ENCODE measurements at regions not wholly inside any gene's neighbourhood (a gene's known extent, or its start where the extent isn't known, plus 50 kb on each side); places are given as distances from the start of the nearest gene placed in this dataset.

DNA sequence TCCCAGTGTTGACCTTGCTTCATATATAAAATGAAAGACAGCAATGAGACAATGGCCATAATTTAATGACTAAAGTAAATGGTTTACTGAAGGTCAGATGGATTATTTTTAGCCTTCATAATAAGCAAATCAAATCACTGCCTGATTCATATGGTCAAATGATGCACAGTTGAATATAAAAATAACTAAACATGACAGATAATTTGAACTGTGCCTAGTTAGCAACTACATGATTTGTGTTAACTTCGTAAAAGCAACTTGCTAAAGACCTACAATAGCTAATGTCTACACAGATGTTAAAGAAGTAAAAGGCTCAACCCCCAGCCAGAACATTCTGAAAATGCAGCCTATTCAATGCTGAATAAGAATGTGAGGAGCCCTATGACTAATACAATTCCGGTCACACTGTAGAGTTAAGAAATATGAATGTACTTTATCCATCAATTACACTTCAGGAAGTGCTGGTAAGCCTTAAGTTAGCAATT lies 590.8 kb upstream of the CDH2 start:
- H3K4me3 ChIP-seq (replicated peaks; ENCODE audit: low read depth, low read length): no peak overlapping the region
- TF ChIP-seq CTCF (IDR thresholded peaks at IDR 0.05; ENCODE audit: insufficient read depth, low read length, poor library complexity, severe bottlenecking): no peak
- DNase-seq (ENCODE audit: extremely low read depth, insufficient read length): no peak
- no peaks in the 10 kb centered on the region for H3K36me3 ChIP-seq (ENCODE audit: control insufficient read depth, insufficient read depth, low read length)
- H3K27me3 ChIP-seq (replicated peaks; ENCODE audit: control insufficient read depth, insufficient read depth, low read length): no peaks in the 10 kb centered on the region

DNA sequence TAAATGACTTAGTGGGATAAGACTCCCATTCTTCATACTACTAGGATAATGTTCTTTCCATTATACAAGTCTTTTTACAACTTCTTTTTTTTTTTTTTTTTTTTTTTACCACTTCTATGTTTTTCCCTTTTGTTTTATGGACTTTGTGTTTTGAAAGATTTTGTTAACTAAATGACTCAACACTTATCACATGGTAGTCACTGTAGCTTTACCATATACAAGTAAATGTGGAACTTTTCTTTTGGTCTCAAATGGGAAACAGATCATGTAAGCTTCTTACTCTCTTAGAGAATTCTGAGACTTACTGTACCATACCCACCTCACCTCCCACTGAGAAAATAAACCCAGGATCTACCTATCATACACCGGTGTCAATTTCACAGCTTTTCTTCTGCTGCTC lies 590.3 kb upstream of the CDH2 start:
- TF ChIP-seq CTCF (IDR thresholded peaks at IDR 0.05; ENCODE audit: insufficient read depth, low read length, poor library complexity, severe bottlenecking): no peak
- H3K36me3 ChIP-seq (ENCODE audit: control insufficient read depth, insufficient read depth, low read length): no peaks in the 10 kb centered on the region
- H3K27me3 ChIP-seq (replicated peaks; ENCODE audit: control insufficient read depth, insufficient read depth, low read length): no peaks in the 10 kb centered on the region
- no peak for DNase-seq (ENCODE audit: extremely low read depth, insufficient read length)
- no peak overlapping the region for H3K4me3 ChIP-seq (replicated peaks; ENCODE audit: low read depth, low read length)

GRCh38 chr18:28766721-28767120 lies 589.8 kb upstream of the CDH2 start:
- Histone ChIP-seq H3K27me3 (replicated peaks; ENCODE audit: control insufficient read depth, insufficient read depth, low read length) (no peaks in the 10 kb centered on the region), H3K36me3 (ENCODE audit: control insufficient read depth, insufficient read depth, low read length) (no peaks in the 10 kb centered on the region), H3K4me3 (replicated peaks; ENCODE audit: low read depth, low read length) (no peak overlapping the region)
- TF ChIP-seq CTCF (IDR thresholded peaks at IDR 0.05; ENCODE audit: insufficient read depth, low read length, poor library complexity, severe bottlenecking): no peak
- no peak for DNase-seq (ENCODE audit: extremely low read depth, insufficient read length)

GRCh38 chr18:28766027-28766426 lies 589.1 kb upstream of the CDH2 start:
- H3K27me3 ChIP-seq (replicated peaks; ENCODE audit: control insufficient read depth, insufficient read depth, low read length): no peaks in the 10 kb centered on the region
- TF ChIP-seq CTCF (IDR thresholded peaks at IDR 0.05; ENCODE audit: insufficient read depth, low read length, poor library complexity, severe bottlenecking): no peak
- no peak overlapping the region for H3K4me3 ChIP-seq (replicated peaks; ENCODE audit: low read depth, low read length)
- DNase-seq (ENCODE audit: extremely low read depth, insufficient read length): no peak
- H3K36me3 ChIP-seq (ENCODE audit: control insufficient read depth, insufficient read depth, low read length): no peaks in the 10 kb centered on the region

GRCh38 chr18:28760299-28760698 lies 583.4 kb upstream of the CDH2 start:
- Histone ChIP-seq H3K36me3 (ENCODE audit: control insufficient read depth, insufficient read depth, low read length) (no peaks in the 10 kb centered on the region), H3K27me3 (replicated peaks; ENCODE audit: control insufficient read depth, insufficient read depth, low read length) (no peaks in the 10 kb centered on the region), H3K4me3 (replicated peaks; ENCODE audit: low read depth, low read length) (no peak overlapping the region)
- DNase-seq (ENCODE audit: extremely low read depth, insufficient read length): no peak
- TF ChIP-seq CTCF (IDR thresholded peaks at IDR 0.05; ENCODE audit: insufficient read depth, low read length, poor library complexity, severe bottlenecking): no peak

- no peak for TF ChIP-seq CTCF (IDR thresholded peaks at IDR 0.05; ENCODE audit: insufficient read depth, low read length, poor library complexity, severe bottlenecking)
- DNase-seq (ENCODE audit: extremely low read depth, insufficient read length): no peak
- Histone ChIP-seq H3K36me3 (ENCODE audit: control insufficient read depth, insufficient read depth, low read length) (no peaks in the 10 kb centered on the region), H3K27me3 (replicated peaks; ENCODE audit: control insufficient read depth, insufficient read depth, low read length) (no peaks in the 10 kb centered on the region), H3K4me3 (replicated peaks; ENCODE audit: low read depth, low read length) (no peak overlapping the region)
Observed at GRCh38 chr18:28757466-28758008, 580.6 kb upstream of the CDH2 start.
